Gastrocnemius medialis (tissue), 4 donors: ENCODE measurements at regions not wholly inside any gene's neighbourhood (a gene's known extent, or its start where the extent isn't known, plus 50 kb on each side); places are given as distances from the start of the nearest gene placed in this dataset.
A peak's percentile ranks its signal among the peaks of the same experiment; 100 is the strongest.
"Not testable (repeated sequence)": the region's sequence is repeated elsewhere in the genome, so short reads cannot be mapped to it uniquely, and the experiment has no call there.

Experiments
- ATAC-seq, 2 donors: fragments of 150-250 bp; one replicate each; pipeline ENCODE4 v1.9.1; 2016
- DNase-seq, 2 donors: peaks; one replicate each; pipeline ENCODE4 v3.0.0-alpha.2; 2019
- H3K27ac ChIP-seq, 4 donors: fragments of 200-600 bp; sonication (generic); 1 replicate in 1 of 4; 2 replicates in 3 of 4; pipeline ENCODE4 v1.5.1; 2016 to 2018; ENCODE audit warnings: mild to moderate bottlenecking in 2 of 4, moderate library complexity in 1 of 4
- H3K27me3 ChIP-seq, 3 donors: fragments of 200-600 bp; sonication (generic) in 2 of 3; 1 replicate in 1 of 3; 2 replicates in 2 of 3; pipeline versions ENCODE4 v1.5.1 to v1.6.0; 2016 to 2019; ENCODE audit warnings: mild to moderate bottlenecking in 1 of 3, moderate library complexity in 1 of 3
- H3K36me3 ChIP-seq, 2 donors: fragments of 200-600 bp; sonication (generic) in 1 of 2; one replicate each; pipeline ENCODE4 v1.5.1; 2017 to 2018
- H3K4me1 ChIP-seq, 2 donors: fragments of 200-600 bp; sonication (generic) in 1 of 2; one replicate each; pipeline ENCODE4 v1.5.1; 2016 to 2017; ENCODE audit warnings: mild to moderate bottlenecking in 2 of 2
- H3K4me3 ChIP-seq, 4 donors: fragments of 200-600 bp; sonication (generic) in 3 of 4; 1 replicate in 1 of 4; 2 replicates in 3 of 4; pipeline ENCODE4 v1.5.1; 2016 to 2019; ENCODE audit warnings: mild to moderate bottlenecking in 2 of 4
- H3K9me3 ChIP-seq, 3 donors: fragments of 200-600 bp; sonication (generic) in 2 of 3; 1 replicate in 1 of 3; 2 replicates in 2 of 3; pipeline ENCODE4 v1.5.1; 2016 to 2019
- CTCF ChIP-seq, 5 experiments: fragments of 450-650 bp in 3 of 5; fragments of 200-600 bp in 2 of 5; sonication (generic) in 2 of 5; IDR thresholded peaks in 4 of 5; conservative IDR thresholded peaks in 1 of 5; 1 replicate in 4 of 5; 2 replicates in 1 of 5; pipeline ENCODE4 v1.5.1; 2016 to 2019; ENCODE audit warnings: antibody characterized with exemption in 5 of 5, mild to moderate bottlenecking in 3 of 5, moderate library complexity in 3 of 5
- POLR2A ChIP-seq, 2 donors: fragments of 450-650 bp; IDR thresholded peaks; one replicate each; pipeline ENCODE4 v1.6.1; 2017; ENCODE audit warnings: antibody characterized with exemption in 2 of 2, mild to moderate bottlenecking in 2 of 2, moderate library complexity in 2 of 2
- in situ Hi-C, 4 donors: fragments of 200-750 bp; cut with MboI; loops; one replicate each; pipeline versions ENCODE4 v1.15.0 to v1.8.0; 2017; ENCODE audit warnings: low sequenced_read_pairs in 4 of 4
- intact Hi-C: fragments of 100-400 bp; cut with DNase I; formaldehyde crosslinking; loops from one replicate; pipeline ENCODE4 v1.15.1; 2023; ENCODE audit warnings: low total_unique reads

- ATAC-seq, in situ Hi-C loops, intact Hi-C loops: not testable (repeated sequence)
These were observed 50.4 kb upstream of the CDY2A start for GRCh38 chrY:17975200-17975599.

GRCh38 chrY:17952224-17952623 lies 72.2 kb upstream of the CDY2B start:
- ATAC-seq (peak in 1 of 2 donors; percentile 61), DNase-seq (peak in 1 of 2 donors; percentile 5)
- Histone ChIP-seq H3K9me3 (no peaks in the 10 kb centered on the region), H3K4me1 (no peaks in the 10 kb centered on the region), H3K4me3 (no peak overlapping the region), H3K36me3 (no peaks in the 10 kb centered on the region), H3K27me3 (no peaks in the 10 kb centered on the region), H3K27ac (no peak overlapping the region)
- no peak for TF ChIP-seq CTCF (IDR thresholded peaks at IDR 0.05 in 4 of 5, conservative IDR thresholded peaks at IDR 0.05 in 1 of 5)
- TF ChIP-seq POLR2A (IDR thresholded peaks at IDR 0.05), result no peak
- intact Hi-C loops, result no loop called here
- in situ Hi-C loops, result no loop called here

More at GRCh38 chrY:17975200-17975599, 50.4 kb upstream of the CDY2A start:
- not testable (repeated sequence) for DNase-seq, H3K27ac ChIP-seq, H3K36me3 ChIP-seq, H3K27me3 ChIP-seq, H3K4me3 ChIP-seq, H3K9me3 ChIP-seq, H3K4me1 ChIP-seq

- H3K4me1 ChIP-seq, intact Hi-C loops, in situ Hi-C loops, H3K27me3 ChIP-seq, H3K27ac ChIP-seq, DNase-seq, H3K36me3 ChIP-seq, H3K4me3 ChIP-seq, H3K9me3 ChIP-seq, ATAC-seq: not testable (repeated sequence)
These were observed 50.4 kb upstream of the CDY2B start for GRCh38 chrY:17930375-17930774.
